ENCODE measurements at regions not wholly inside any gene's neighbourhood (a gene's known extent, or its start where the extent isn't known, plus 50 kb on each side); places are given as distances from the start of the nearest gene placed in this dataset.

GRCh38 chr14:28102814-28103213, 663.8 kb upstream of the FOXG1 start:
- TF ChIP-seq ZBTB7A (IDR thresholded peaks at IDR 0.05; ENCODE audit: low read depth) (no peak), YY1 (IDR thresholded peaks at IDR 0.05; ENCODE audit: low read depth) (no peak), CREB1 (IDR thresholded peaks at IDR 0.05; ENCODE audit: low read depth) (no peak), USF1 (IDR thresholded peaks at IDR 0.05) (no peak), FOXM1 (IDR thresholded peaks at IDR 0.05; ENCODE audit: borderline replicate concordance, low read depth) (no peak), TAF1 (IDR thresholded peaks at IDR 0.05; ENCODE audit: low read depth) (no peak), MAX (IDR thresholded peaks at IDR 0.05) (no peak)

GRCh38 chr14:28113311-28113710, 653.3 kb upstream of the FOXG1 start:
- no peak for TF ChIP-seq CREB1 (IDR thresholded peaks at IDR 0.05; ENCODE audit: low read depth)
- TF ChIP-seq FOXM1 (IDR thresholded peaks at IDR 0.05; ENCODE audit: borderline replicate concordance, low read depth): no peak
- no peak for TF ChIP-seq RAD21 (IDR thresholded peaks at IDR 0.05; ENCODE audit: low read depth)
- no peak for TF ChIP-seq TAF1 (IDR thresholded peaks at IDR 0.05; ENCODE audit: low read depth)
- no peak for TF ChIP-seq USF1 (IDR thresholded peaks at IDR 0.05)
- TF ChIP-seq EGR1 (IDR thresholded peaks at IDR 0.05): no peak
- no peak for TF ChIP-seq TEAD4 (IDR thresholded peaks at IDR 0.05)
- TF ChIP-seq TCF12 (IDR thresholded peaks at IDR 0.05; ENCODE audit: low read depth): no peak
- TF ChIP-seq CEBPB (IDR thresholded peaks at IDR 0.05): no peak
- no peak for TF ChIP-seq MAX (IDR thresholded peaks at IDR 0.05)
- TF ChIP-seq NFIC (IDR thresholded peaks at IDR 0.05): no peak
- TF ChIP-seq REST (IDR thresholded peaks at IDR 0.05; ENCODE audit: low read depth): no peak
- no peak for TF ChIP-seq EP300 (IDR thresholded peaks at IDR 0.05; ENCODE audit: borderline replicate concordance)
- TF ChIP-seq YY1 (IDR thresholded peaks at IDR 0.05; ENCODE audit: low read depth): no peak
- TF ChIP-seq ZBTB7A (IDR thresholded peaks at IDR 0.05; ENCODE audit: low read depth): no peak

GRCh38 chr14:28116716-28117115, 649.9 kb upstream of the FOXG1 start:
- TF ChIP-seq ZBTB7A (IDR thresholded peaks at IDR 0.05; ENCODE audit: low read depth) (no peak), YY1 (IDR thresholded peaks at IDR 0.05; ENCODE audit: low read depth) (no peak)

- TF ChIP-seq USF1 (IDR thresholded peaks at IDR 0.05) (no peak), ZBTB7A (IDR thresholded peaks at IDR 0.05; ENCODE audit: low read depth) (no peak), TAF1 (IDR thresholded peaks at IDR 0.05; ENCODE audit: low read depth) (no peak), TCF12 (IDR thresholded peaks at IDR 0.05; ENCODE audit: low read depth) (no peak), RAD21 (IDR thresholded peaks at IDR 0.05; ENCODE audit: low read depth) (no peak)
These were observed 646.7 kb upstream of the FOXG1 start for GRCh38 chr14:28119849-28120248.

- TF ChIP-seq TCF12 (IDR thresholded peaks at IDR 0.05; ENCODE audit: low read depth): no peak
- no peak for TF ChIP-seq MAX (IDR thresholded peaks at IDR 0.05)
- no peak for TF ChIP-seq RAD21 (IDR thresholded peaks at IDR 0.05; ENCODE audit: low read depth)
- TF ChIP-seq TAF1 (IDR thresholded peaks at IDR 0.05; ENCODE audit: low read depth): no peak
- TF ChIP-seq CREB1 (IDR thresholded peaks at IDR 0.05; ENCODE audit: low read depth): no peak
- TF ChIP-seq EGR1 (IDR thresholded peaks at IDR 0.05): no peak
- TF ChIP-seq CEBPB (IDR thresholded peaks at IDR 0.05): no peak
These were observed 646.2 kb upstream of the FOXG1 start for GRCh38 chr14:28120391-28120790.

- TF ChIP-seq FOXM1 (IDR thresholded peaks at IDR 0.05; ENCODE audit: borderline replicate concordance, low read depth): no peak
- TF ChIP-seq EGR1 (IDR thresholded peaks at IDR 0.05): no peak
- TF ChIP-seq CEBPB (IDR thresholded peaks at IDR 0.05): no peak
- TF ChIP-seq MAX (IDR thresholded peaks at IDR 0.05): no peak
- no peak for TF ChIP-seq TEAD4 (IDR thresholded peaks at IDR 0.05)
These were observed 644.9 kb upstream of the FOXG1 start for GRCh38 chr14:28121512-28122297.

- TF ChIP-seq ZBTB7A (IDR thresholded peaks at IDR 0.05; ENCODE audit: low read depth) (no peak), REST (IDR thresholded peaks at IDR 0.05; ENCODE audit: low read depth) (no peak), CEBPB (IDR thresholded peaks at IDR 0.05) (no peak), RAD21 (IDR thresholded peaks at IDR 0.05; ENCODE audit: low read depth) (no peak), CREB1 (IDR thresholded peaks at IDR 0.05; ENCODE audit: low read depth) (no peak), MAX (IDR thresholded peaks at IDR 0.05) (no peak), EGR1 (IDR thresholded peaks at IDR 0.05) (no peak), USF1 (IDR thresholded peaks at IDR 0.05) (no peak), TAF1 (IDR thresholded peaks at IDR 0.05; ENCODE audit: low read depth) (no peak), YY1 (IDR thresholded peaks at IDR 0.05; ENCODE audit: low read depth) (no peak), TEAD4 (IDR thresholded peaks at IDR 0.05) (no peak), TCF12 (IDR thresholded peaks at IDR 0.05; ENCODE audit: low read depth) (no peak), FOXM1 (IDR thresholded peaks at IDR 0.05; ENCODE audit: borderline replicate concordance, low read depth) (no peak), EP300 (IDR thresholded peaks at IDR 0.05; ENCODE audit: borderline replicate concordance) (no peak), NFIC (IDR thresholded peaks at IDR 0.05) (no peak)
These were observed 635.8 kb upstream of the FOXG1 start for GRCh38 chr14:28130610-28131284.
